ENCODE measurements at regions not wholly inside any gene's neighbourhood (a gene's known extent, or its start where the extent isn't known, plus 50 kb on each side); places are given as distances from the start of the nearest gene placed in this dataset.
"Not testable (repeated sequence)": the region's sequence is repeated elsewhere in the genome, so short reads cannot be mapped to it uniquely, and the experiment has no call there.

DNA sequence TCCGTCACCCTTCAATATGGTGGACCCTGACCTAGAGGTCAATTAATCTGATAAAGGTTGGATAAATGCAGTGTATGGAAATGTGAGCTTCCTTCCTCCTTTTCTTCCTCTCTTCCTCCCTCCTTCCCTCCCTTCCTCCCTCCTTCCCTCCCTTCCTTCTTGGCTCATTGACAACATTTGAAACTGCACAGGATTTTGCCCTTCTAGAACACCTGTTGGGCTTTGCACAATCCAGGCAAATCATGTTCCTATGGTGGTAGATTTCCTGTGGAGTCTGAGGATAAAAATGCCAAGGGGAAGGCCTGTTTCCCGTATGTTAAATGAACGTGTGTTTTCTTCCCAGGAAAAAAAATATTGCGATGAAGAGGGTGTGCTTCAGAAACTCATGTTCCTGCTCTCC, 642.8 kb downstream of the EPM2A start:
- DNase-seq = no peak

- no peak for DNase-seq
These were observed 642.1 kb downstream of the EPM2A start for GRCh38 chr6:145093226-145093625.

- no peak for DNase-seq
These were observed 638.5 kb downstream of the EPM2A start for GRCh38 chr6:145096846-145097245.

- not testable (repeated sequence) for DNase-seq
These were observed 637.2 kb downstream of the EPM2A start for GRCh38 chr6:145098127-145098526.

DNA sequence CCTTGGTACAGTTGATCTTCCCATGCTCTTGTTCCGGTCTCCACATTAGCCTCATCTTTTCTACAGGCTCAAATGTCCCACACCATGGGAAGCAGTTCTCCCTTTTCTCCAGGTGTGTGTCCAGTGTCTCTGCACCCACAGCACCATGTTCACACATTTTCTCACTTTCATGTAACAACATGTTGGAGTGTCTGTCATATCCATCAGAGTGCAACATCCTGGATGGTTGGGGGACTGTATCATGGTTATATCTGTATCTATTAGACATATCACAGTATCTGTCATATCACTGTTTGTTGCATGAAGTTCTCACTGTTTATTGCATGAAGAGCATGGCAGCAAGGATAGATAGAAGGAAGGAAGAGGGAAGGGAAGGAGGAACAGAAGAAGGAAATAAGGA, 635.6 kb downstream of the EPM2A start:
- no peak for DNase-seq

- DNase-seq = no peak
These were observed 625.2 kb downstream of the EPM2A start for GRCh38 chr6:145110109-145110508.

- not testable (repeated sequence) for DNase-seq
These were observed 623.9 kb downstream of the EPM2A start for GRCh38 chr6:145111407-145111806.

GRCh38 chr6:145112711-145113148, 622.6 kb downstream of the EPM2A start:
- DNase-seq = no peak

- DNase-seq = no peak
These were observed 619.7 kb downstream of the EPM2A start for GRCh38 chr6:145115638-145116037.

DNA sequence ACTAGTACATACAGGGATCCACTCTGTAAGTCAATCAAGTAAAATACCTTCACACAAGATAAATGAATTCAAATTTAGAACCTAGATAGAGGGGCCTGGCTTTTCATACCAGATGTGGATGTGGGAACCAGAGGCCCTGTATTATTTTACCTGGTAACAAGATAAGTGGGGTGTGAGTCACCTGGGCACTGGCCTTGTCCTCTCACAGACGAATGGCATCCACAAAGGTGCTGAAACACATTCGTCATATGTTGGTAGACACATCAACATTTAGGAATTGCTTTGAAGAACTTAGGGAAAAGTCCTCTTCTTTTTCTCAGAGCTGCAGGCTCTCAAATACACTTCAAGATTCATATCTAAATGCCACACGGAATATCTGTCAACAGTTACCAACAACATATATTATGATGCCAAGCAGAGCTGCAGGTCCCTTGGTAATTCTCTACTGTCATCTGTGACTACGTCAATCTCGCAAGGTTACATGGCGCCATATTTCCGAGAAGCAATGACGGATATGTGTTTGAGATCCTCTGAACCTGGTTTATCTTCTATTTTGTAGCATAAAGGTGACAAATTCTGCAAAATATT, 618.6 kb downstream of the EPM2A start:
- no peak for DNase-seq

- no peak for DNase-seq
These were observed 617.1 kb downstream of the EPM2A start for GRCh38 chr6:145118224-145118623.

DNA sequence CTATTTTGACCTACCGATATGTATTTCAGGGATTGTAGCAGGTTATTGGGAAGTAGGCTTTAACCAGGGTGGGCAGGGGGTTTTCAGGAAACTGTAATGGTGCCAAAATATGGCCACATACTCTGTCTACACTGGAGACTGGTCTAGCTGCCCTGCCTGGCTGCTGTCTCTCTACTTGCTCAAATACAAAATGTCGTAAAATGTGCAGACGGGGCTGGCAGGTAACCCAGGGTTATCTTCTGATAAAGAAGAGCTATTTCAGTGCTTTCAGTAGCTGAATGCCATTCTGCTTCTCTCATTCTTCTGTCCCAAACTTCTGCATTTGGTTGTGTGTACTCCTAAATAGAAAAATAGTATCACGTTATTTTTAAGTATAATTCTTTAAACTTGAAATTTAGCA, 616.2 kb downstream of the EPM2A start:
- no peak for DNase-seq

- no peak for DNase-seq
These were observed 602.6 kb downstream of the EPM2A start for GRCh38 chr6:145132709-145133108.

GRCh38 chr6:145135702-145136101, 599.6 kb downstream of the EPM2A start:
- no peak for DNase-seq

GRCh38 chr6:145137425-145137824, 597.9 kb downstream of the EPM2A start:
- no peak for DNase-seq

DNA sequence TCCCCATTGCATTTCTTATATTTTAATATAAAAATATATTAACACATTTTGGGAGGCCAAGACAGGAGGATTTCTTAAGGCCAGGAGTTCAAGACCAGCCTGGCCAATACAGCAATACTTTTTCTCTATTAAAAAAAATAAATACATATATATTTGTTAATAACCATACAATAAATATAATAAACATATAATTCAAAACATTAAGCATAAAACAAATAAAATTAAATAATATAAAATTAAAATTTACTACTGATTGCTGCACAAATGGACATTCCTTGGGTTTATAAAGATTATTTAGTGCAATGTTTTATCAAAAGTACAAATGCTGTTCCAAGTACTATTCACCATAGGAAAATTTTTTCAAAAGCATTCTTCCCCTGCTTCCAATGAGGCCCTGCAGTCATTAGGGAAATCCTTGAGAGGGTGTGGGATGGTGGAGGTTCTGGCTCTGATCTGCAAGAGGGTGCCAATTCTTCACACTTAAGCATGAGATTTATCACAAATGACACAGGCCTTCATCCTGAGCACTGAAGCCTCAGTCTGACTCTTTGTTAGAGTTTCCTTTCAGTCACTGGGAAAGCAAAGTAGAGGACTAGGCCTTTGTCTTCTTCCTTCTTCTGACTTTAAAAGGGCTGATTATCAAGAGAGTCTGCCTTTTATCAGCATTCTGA, 596.7 kb downstream of the EPM2A start:
- no peak for DNase-seq

- no peak for DNase-seq
These were observed 596.0 kb downstream of the EPM2A start for GRCh38 chr6:145139140-145139850.

GRCh38 chr6:145139895-145140294, 595.4 kb downstream of the EPM2A start:
- no peak for DNase-seq

GRCh38 chr6:145141572-145141971, 593.7 kb downstream of the EPM2A start:
- DNase-seq = no peak

DNA sequence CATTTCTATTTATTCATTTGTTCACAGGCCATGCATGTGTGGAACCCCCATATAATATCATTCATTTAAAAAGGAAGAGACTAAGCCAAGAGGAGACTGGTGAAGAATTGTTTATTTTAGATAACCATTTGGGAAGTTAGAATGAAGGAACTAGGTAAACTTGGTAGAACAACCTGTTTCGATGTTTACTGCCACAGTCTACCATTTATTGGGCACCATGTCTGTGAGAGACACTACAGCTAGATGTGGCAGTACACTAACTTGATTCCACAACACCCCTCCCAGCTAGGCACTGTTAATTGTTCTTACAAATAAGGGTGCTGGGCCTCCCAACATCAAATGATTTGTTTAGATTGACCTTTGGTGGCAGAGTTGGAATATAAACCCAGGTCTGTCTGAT, 592.4 kb downstream of the EPM2A start:
- DNase-seq = no peak

DNA sequence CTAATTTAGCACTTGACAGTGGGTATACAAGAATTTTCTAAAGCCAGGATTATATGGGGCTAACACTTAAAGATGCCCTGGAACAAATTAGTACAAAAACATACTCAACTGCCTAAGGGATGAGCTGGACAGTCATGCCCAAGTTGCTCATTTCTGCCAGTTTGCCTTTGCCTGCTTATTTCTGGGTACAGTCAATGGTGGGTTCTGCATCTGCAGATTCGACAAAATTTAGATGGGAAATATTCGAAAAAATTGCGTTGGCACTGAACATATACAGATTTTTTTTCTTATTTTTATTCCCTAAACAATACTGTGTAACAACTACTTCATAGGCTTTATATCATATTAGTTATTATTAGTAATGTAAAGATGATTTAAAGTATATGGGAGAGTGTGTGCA, 591.9 kb downstream of the EPM2A start:
- DNase-seq = no peak

DNA sequence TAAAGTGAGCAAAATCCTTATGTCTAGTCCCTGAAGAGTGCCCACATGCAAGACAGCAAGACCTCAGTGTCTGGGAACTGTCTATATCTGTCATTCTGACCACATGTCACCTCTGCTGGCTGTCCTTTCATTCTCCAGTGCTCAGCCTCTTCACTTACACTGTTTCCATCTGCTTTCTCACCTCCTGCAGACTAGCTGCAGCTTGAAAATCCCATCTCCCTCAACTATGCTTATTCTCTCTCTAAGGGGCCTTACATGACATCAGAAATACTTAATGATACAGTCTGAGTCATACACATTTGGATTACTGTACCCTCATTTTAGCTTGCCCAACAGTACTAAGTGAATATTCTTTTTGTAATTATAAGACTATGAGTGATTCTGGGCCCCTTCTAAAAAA, 587.8 kb downstream of the EPM2A start:
- DNase-seq = no peak

- no peak for DNase-seq
These were observed 587.2 kb downstream of the EPM2A start for GRCh38 chr6:145147981-145148749.

DNA sequence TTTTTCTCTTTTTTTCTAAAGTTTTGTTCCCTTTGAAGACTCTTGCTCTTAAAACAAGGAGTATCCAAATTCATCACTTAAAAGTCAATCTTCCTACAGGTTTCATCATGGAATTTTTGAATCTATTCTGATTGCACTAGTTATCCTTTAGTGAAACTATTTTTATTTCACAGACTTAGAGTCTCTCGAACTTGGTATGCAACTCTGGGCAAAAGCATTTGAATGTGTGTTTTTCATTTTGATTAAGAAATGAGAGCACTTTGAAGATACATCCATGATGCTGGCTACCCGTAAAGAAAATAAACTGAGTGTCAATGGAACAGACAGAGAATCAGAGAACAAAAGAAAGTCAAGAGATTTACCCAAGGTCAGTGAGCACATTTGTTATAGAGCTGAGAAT, 586.5 kb downstream of the EPM2A start:
- no peak for DNase-seq
